ENCODE measurements at regions not wholly inside any gene's neighbourhood (a gene's known extent, or its start where the extent isn't known, plus 50 kb on each side); places are given as distances from the start of the nearest gene placed in this dataset.

- Histone ChIP-seq H3K36me3 (ENCODE audit: insufficient read depth, low read length) (no peaks in the 10 kb centered on the region), H3K4me1 (ENCODE audit: control insufficient read depth, insufficient read depth, low read length) (no peaks in the 10 kb centered on the region), H3K4me2 (ENCODE audit: low read length) (no peak overlapping the region), H3K9me3 (replicated peaks; ENCODE audit: low read length) (no peaks in the 10 kb centered on the region), H3K9ac (ENCODE audit: low read depth, low read length) (no peak overlapping the region), H3K4me3 (ENCODE audit: low read length) (no peak overlapping the region), H3K27me3 (ENCODE audit: control insufficient read depth, insufficient read depth, low read length) (no peaks in the 10 kb centered on the region)
These were observed 340.5 kb upstream of the PRDM1 start for GRCh38 chr6:105745464-105746129.

GRCh38 chr6:105744815-105745214 lies 341.3 kb upstream of the PRDM1 start:
- no peaks in the 10 kb centered on the region for H3K36me3 ChIP-seq (ENCODE audit: insufficient read depth, low read length)
- H3K4me2 ChIP-seq (ENCODE audit: low read length) = no peak overlapping the region
- H3K4me1 ChIP-seq (ENCODE audit: control insufficient read depth, insufficient read depth, low read length) = no peaks in the 10 kb centered on the region
- H3K9ac ChIP-seq (ENCODE audit: low read depth, low read length) = no peak overlapping the region
- no peak overlapping the region for H3K4me3 ChIP-seq (ENCODE audit: low read length)
- no peaks in the 10 kb centered on the region for H3K27me3 ChIP-seq (ENCODE audit: control insufficient read depth, insufficient read depth, low read length)
- H3K9me3 ChIP-seq (replicated peaks; ENCODE audit: low read length) = no peaks in the 10 kb centered on the region

GRCh38 chr6:105740946-105741645 lies 338.2 kb upstream of the PREP start:
- H3K4me3 ChIP-seq (ENCODE audit: low read length) = no peak overlapping the region
- H3K4me1 ChIP-seq (ENCODE audit: control insufficient read depth, insufficient read depth, low read length) = no peaks in the 10 kb centered on the region
- no peaks in the 10 kb centered on the region for H3K9me3 ChIP-seq (replicated peaks; ENCODE audit: low read length)
- H3K4me2 ChIP-seq (ENCODE audit: low read length) = no peak overlapping the region
- H3K27me3 ChIP-seq (ENCODE audit: control insufficient read depth, insufficient read depth, low read length) = no peaks in the 10 kb centered on the region
- no peak overlapping the region for H3K9ac ChIP-seq (ENCODE audit: low read depth, low read length)
- no peaks in the 10 kb centered on the region for H3K36me3 ChIP-seq (ENCODE audit: insufficient read depth, low read length)

GRCh38 chr6:105739764-105740163 lies 336.9 kb upstream of the PREP start:
- Histone ChIP-seq H3K36me3 (ENCODE audit: insufficient read depth, low read length) (no peaks in the 10 kb centered on the region), H3K9ac (ENCODE audit: low read depth, low read length) (no peak overlapping the region), H3K4me3 (ENCODE audit: low read length) (no peak overlapping the region), H3K9me3 (replicated peaks; ENCODE audit: low read length) (no peaks in the 10 kb centered on the region), H3K4me1 (ENCODE audit: control insufficient read depth, insufficient read depth, low read length) (no peaks in the 10 kb centered on the region), H3K4me2 (ENCODE audit: low read length) (no peak overlapping the region), H3K27me3 (ENCODE audit: control insufficient read depth, insufficient read depth, low read length) (no peaks in the 10 kb centered on the region)

GRCh38 chr6:105733556-105734162 lies 330.8 kb upstream of the PREP start:
- no peaks in the 10 kb centered on the region for H3K36me3 ChIP-seq (ENCODE audit: insufficient read depth, low read length)
- no peaks in the 10 kb centered on the region for H3K27me3 ChIP-seq (ENCODE audit: control insufficient read depth, insufficient read depth, low read length)
- no peak overlapping the region for H3K4me2 ChIP-seq (ENCODE audit: low read length)
- no peaks in the 10 kb centered on the region for H3K9me3 ChIP-seq (replicated peaks; ENCODE audit: low read length)
- H3K9ac ChIP-seq (ENCODE audit: low read depth, low read length) = no peak overlapping the region
- H3K4me1 ChIP-seq (ENCODE audit: control insufficient read depth, insufficient read depth, low read length) = no peaks in the 10 kb centered on the region
- H3K4me3 ChIP-seq (ENCODE audit: low read length) = no peak overlapping the region

- H3K4me3 ChIP-seq (ENCODE audit: low read length) = no peak overlapping the region
- H3K9ac ChIP-seq (ENCODE audit: low read depth, low read length) = no peak overlapping the region
- H3K9me3 ChIP-seq (replicated peaks; ENCODE audit: low read length) = no peaks in the 10 kb centered on the region
- no peaks in the 10 kb centered on the region for H3K4me1 ChIP-seq (ENCODE audit: control insufficient read depth, insufficient read depth, low read length)
- no peak overlapping the region for H3K4me2 ChIP-seq (ENCODE audit: low read length)
- H3K27me3 ChIP-seq (ENCODE audit: control insufficient read depth, insufficient read depth, low read length) = no peaks in the 10 kb centered on the region
- H3K36me3 ChIP-seq (ENCODE audit: insufficient read depth, low read length) = no peaks in the 10 kb centered on the region
These were observed 326.1 kb upstream of the PREP start for GRCh38 chr6:105728995-105729394.

GRCh38 chr6:105726902-105727655 lies 324.2 kb upstream of the PREP start:
- H3K4me1 ChIP-seq (ENCODE audit: control insufficient read depth, insufficient read depth, low read length) = no peaks in the 10 kb centered on the region
- H3K9ac ChIP-seq (ENCODE audit: low read depth, low read length) = no peak overlapping the region
- H3K9me3 ChIP-seq (replicated peaks; ENCODE audit: low read length) = no peaks in the 10 kb centered on the region

GRCh38 chr6:105714846-105715245 lies 312.0 kb upstream of the PREP start:
- Histone ChIP-seq H3K9me3 (replicated peaks; ENCODE audit: low read length) (no peaks in the 10 kb centered on the region), H3K9ac (ENCODE audit: low read depth, low read length) (no peak overlapping the region), H3K4me1 (ENCODE audit: control insufficient read depth, insufficient read depth, low read length) (no peaks in the 10 kb centered on the region), H3K4me2 (ENCODE audit: low read length) (no peak overlapping the region), H3K36me3 (ENCODE audit: insufficient read depth, low read length) (no peaks in the 10 kb centered on the region), H3K4me3 (ENCODE audit: low read length) (no peak overlapping the region), H3K27me3 (ENCODE audit: control insufficient read depth, insufficient read depth, low read length) (no peaks in the 10 kb centered on the region)

More at GRCh38 chr6:105726902-105727655, 324.2 kb upstream of the PREP start:
- H3K36me3 ChIP-seq (ENCODE audit: insufficient read depth, low read length) = no peaks in the 10 kb centered on the region
- H3K27me3 ChIP-seq (ENCODE audit: control insufficient read depth, insufficient read depth, low read length) = no peaks in the 10 kb centered on the region
- no peak overlapping the region for H3K4me3 ChIP-seq (ENCODE audit: low read length)
- no peak overlapping the region for H3K4me2 ChIP-seq (ENCODE audit: low read length)

- Histone ChIP-seq H3K4me3 (ENCODE audit: low read length) (no peak overlapping the region), H3K9ac (ENCODE audit: low read depth, low read length) (no peak overlapping the region)
These were observed 310.7 kb upstream of the PREP start for GRCh38 chr6:105713474-105714118.

GRCh38 chr6:105711216-105711615 lies 308.3 kb upstream of the PREP start:
- Histone ChIP-seq H3K4me3 (ENCODE audit: low read length) (no peak overlapping the region), H3K36me3 (ENCODE audit: insufficient read depth, low read length) (no peaks in the 10 kb centered on the region), H3K4me2 (ENCODE audit: low read length) (no peak overlapping the region), H3K27me3 (ENCODE audit: control insufficient read depth, insufficient read depth, low read length) (no peaks in the 10 kb centered on the region), H3K9me3 (replicated peaks; ENCODE audit: low read length) (no peaks in the 10 kb centered on the region), H3K4me1 (ENCODE audit: control insufficient read depth, insufficient read depth, low read length) (no peaks in the 10 kb centered on the region), H3K9ac (ENCODE audit: low read depth, low read length) (no peak overlapping the region)

More at GRCh38 chr6:105713474-105714118, 310.7 kb upstream of the PREP start:
- H3K4me1 ChIP-seq (ENCODE audit: control insufficient read depth, insufficient read depth, low read length) = no peaks in the 10 kb centered on the region
- H3K27me3 ChIP-seq (ENCODE audit: control insufficient read depth, insufficient read depth, low read length) = no peaks in the 10 kb centered on the region
- H3K9me3 ChIP-seq (replicated peaks; ENCODE audit: low read length) = no peaks in the 10 kb centered on the region
- H3K4me2 ChIP-seq (ENCODE audit: low read length) = no peak overlapping the region
- no peaks in the 10 kb centered on the region for H3K36me3 ChIP-seq (ENCODE audit: insufficient read depth, low read length)

GRCh38 chr6:105705608-105706007 lies 302.7 kb upstream of the PREP start:
- no peaks in the 10 kb centered on the region for H3K9me3 ChIP-seq (replicated peaks; ENCODE audit: low read length)

More at GRCh38 chr6:105705608-105706007, 302.7 kb upstream of the PREP start:
- Histone ChIP-seq H3K4me1 (ENCODE audit: control insufficient read depth, insufficient read depth, low read length) (no peaks in the 10 kb centered on the region), H3K27me3 (ENCODE audit: control insufficient read depth, insufficient read depth, low read length) (no peaks in the 10 kb centered on the region), H3K9ac (ENCODE audit: low read depth, low read length) (no peak overlapping the region), H3K4me2 (ENCODE audit: low read length) (no peak overlapping the region), H3K36me3 (ENCODE audit: insufficient read depth, low read length) (no peaks in the 10 kb centered on the region), H3K4me3 (ENCODE audit: low read length) (no peak overlapping the region)

Data from skeletal muscle satellite cell (primary cell).